GM12878 (cell line): ENCODE measurements at regions not wholly inside any gene's neighbourhood (a gene's known extent, or its start where the extent isn't known, plus 50 kb on each side); places are given as distances from the start of the nearest gene placed in this dataset.
A peak's percentile ranks its signal among the peaks of the same experiment; 100 is the strongest.

Experiments used
- ATF7 ChIP-seq: fragments of 450-650 bp; IDR thresholded peaks from 2 replicates; pipeline ENCODE4 v1.6.1; 2016; ENCODE audit warnings: low read depth, mild to moderate bottlenecking
- BCL3 ChIP-seq: IDR thresholded peaks from 2 replicates; pipeline ENCODE4 v1.6.1; 2011; ENCODE audit warnings: borderline replicate concordance, low read depth, mild to moderate bottlenecking, moderate library complexity, low read length; ENCODE audit not compliant: insufficient read depth, poor library complexity, severe bottlenecking
- CHD1 ChIP-seq: IDR thresholded peaks from 2 replicates; pipeline ENCODE4 v1.6.1; 2012; ENCODE audit warnings: low read depth, low read length, improper control_type of control experiment
- EP300 ChIP-seq, 2 experiments: fragments of 150-350 bp in 1 of 2; IDR thresholded peaks; 2 replicates each; pipeline ENCODE4 v1.6.1; 2011 to 2012; ENCODE audit warnings: low read depth in 2 of 2, low read length in 2 of 2, borderline replicate concordance in 1 of 2, improper control_type of control experiment in 1 of 2, inconsistent platforms in 1 of 2; ENCODE audit not compliant: control insufficient read depth in 1 of 2
- GABPA ChIP-seq: IDR thresholded peaks from 2 replicates; pipeline ENCODE4 v1.6.1; 2014; ENCODE audit warnings: antibody characterized with exemption, low read depth, mild to moderate bottlenecking, inconsistent platforms
- GATAD2B ChIP-seq: fragments of 450-650 bp; conservative IDR thresholded peaks from 2 replicates; pipeline ENCODE4 v1.6.1; 2017; ENCODE audit warnings: low read depth, mild to moderate bottlenecking, moderate library complexity
- IKZF2 ChIP-seq, 2 experiments: fragments of 450-650 bp; IDR thresholded peaks; 2 replicates each; pipeline ENCODE4 v1.6.1; 2017; ENCODE audit warnings: mild to moderate bottlenecking in 2 of 2, moderate library complexity in 2 of 2
- IRF3 ChIP-seq: fragments of 450-650 bp; IDR thresholded peaks from 2 replicates; pipeline ENCODE4 v1.6.1; 2014; ENCODE audit warnings: mild to moderate bottlenecking
- IRF5 ChIP-seq: fragments of 450-650 bp; IDR thresholded peaks from 2 replicates; pipeline ENCODE4 v1.6.1; 2017; ENCODE audit warnings: borderline replicate concordance
- MTA2 ChIP-seq: fragments of 450-650 bp; IDR thresholded peaks from 2 replicates; pipeline ENCODE4 v1.6.1; 2016; ENCODE audit warnings: low read depth, mild to moderate bottlenecking, moderate library complexity
- MTA3 ChIP-seq: IDR thresholded peaks from 2 replicates; pipeline ENCODE4 v1.6.1; 2012; ENCODE audit warnings: low read length, inconsistent platforms, borderline replicate concordance
- MYB ChIP-seq: fragments of 150-350 bp; IDR thresholded peaks from 2 replicates; pipeline ENCODE4 v1.6.1; 2014; ENCODE audit warnings: mild to moderate bottlenecking, low read depth, low read length, borderline replicate concordance
- NFYA ChIP-seq: IDR thresholded peaks from 2 replicates; pipeline ENCODE4 v1.6.1; 2011; ENCODE audit warnings: low read depth, mild to moderate bottlenecking, low read length, improper control_type of control experiment, borderline replicate concordance
- RAD51 ChIP-seq: fragments of 450-650 bp; IDR thresholded peaks from 2 replicates; pipeline ENCODE4 v1.6.1; 2016; ENCODE audit warnings: moderate library complexity, mild to moderate bottlenecking, inconsistent platforms
- RB1 ChIP-seq: fragments of 450-650 bp; formaldehyde crosslinking; IDR thresholded peaks from 2 replicates; pipeline ENCODE4 v1.6.1; 2017; ENCODE audit warnings: mild to moderate bottlenecking, borderline replicate concordance
- RBBP5 ChIP-seq: fragments of 200-600 bp; sonication (generic); conservative IDR thresholded peaks from 2 replicates; pipeline ENCODE4 v1.6.1; 2016
- RELB ChIP-seq: fragments of 450-650 bp; IDR thresholded peaks from 2 replicates; pipeline ENCODE4 v1.6.1; 2017; ENCODE audit warnings: low read depth, mild to moderate bottlenecking, moderate library complexity
- SIN3A ChIP-seq: IDR thresholded peaks from 2 replicates; pipeline ENCODE4 v1.6.1; 2012; ENCODE audit warnings: low read depth, low read length, improper control_type of control experiment
- SMAD5 ChIP-seq: IDR thresholded peaks from 2 replicates; pipeline ENCODE4 v1.6.1; 2016; ENCODE audit warnings: antibody characterized with exemption, low read depth
- SMARCA5 ChIP-seq: fragments of 450-650 bp; IDR thresholded peaks from 2 replicates; pipeline ENCODE4 v1.6.1; 2017; ENCODE audit warnings: mild to moderate bottlenecking
- SPI1 ChIP-seq: IDR thresholded peaks from 2 replicates; pipeline ENCODE4 v1.6.1; 2011; ENCODE audit warnings: low read depth, mild to moderate bottlenecking, low read length, moderate library complexity, borderline replicate concordance; ENCODE audit not compliant: insufficient read depth
- SRF ChIP-seq, 2 experiments: IDR thresholded peaks; 2 replicates each; pipeline ENCODE4 v1.6.1; 2011; ENCODE audit warnings: low read depth in 2 of 2, low read length in 2 of 2, mild to moderate bottlenecking in 1 of 2, moderate library complexity in 1 of 2
- TBL1XR1 ChIP-seq: IDR thresholded peaks from 2 replicates; pipeline ENCODE4 v1.6.1; 2012; ENCODE audit warnings: low read depth, low read length, improper control_type of control experiment
- YY1 ChIP-seq: IDR thresholded peaks from 2 replicates; pipeline ENCODE4 v1.6.1; 2011; ENCODE audit warnings: low read depth, mild to moderate bottlenecking, low read length
- ZNF207 ChIP-seq: fragments of 450-650 bp; IDR thresholded peaks from 2 replicates; pipeline ENCODE4 v1.6.1; 2014; ENCODE audit warnings: antibody characterized with exemption, mild to moderate bottlenecking, borderline replicate concordance
- ZNF384 ChIP-seq: IDR thresholded peaks from 2 replicates; pipeline ENCODE4 v1.6.1; 2012; ENCODE audit warnings: low read depth, mild to moderate bottlenecking, low read length, improper control_type of control experiment, borderline replicate concordance

- TF ChIP-seq BCL3 = no peak
- no peak for TF ChIP-seq IRF3
- TF ChIP-seq EP300 (IDR thresholded peaks at IDR 0.05; ENCODE audit: borderline replicate concordance in 1 of 2, control insufficient read depth in 1 of 2, low read depth in 2 of 2, low read length in 2 of 2) = peak; percentile 24 to 53; a peak in 1 of 4 replicates
- no peak for TF ChIP-seq YY1
- no peak for TF ChIP-seq SMARCA5
- no peak for TF ChIP-seq CHD1
- peak; percentile 48; the same call in 1 of the 2 replicates for TF ChIP-seq RELB
- TF ChIP-seq ATF7 = peak; percentile 22; the same call in 1 of the 2 replicates
- no peak for TF ChIP-seq SPI1
- TF ChIP-seq RBBP5 = no peak
- no peak for TF ChIP-seq IRF5
- peak in 1 of 2 experiments; percentile 48; a peak in 1 of 4 replicates for TF ChIP-seq IKZF2 (IDR thresholded peaks at IDR 0.05)
- no peak for TF ChIP-seq GATAD2B
- no peak for TF ChIP-seq GABPA
- no peak for TF ChIP-seq TBL1XR1
- no peak for TF ChIP-seq MYB
- TF ChIP-seq SIN3A = no peak
- TF ChIP-seq MTA3 = no peak
- TF ChIP-seq ZNF384 = 0 out of 2 replicates have a peak, but pooled peaks have one; percentile 28
- TF ChIP-seq ZNF207 = no peak
- TF ChIP-seq RAD51 = peak; percentile 54; the same call in 1 of the 2 replicates
- no peak for TF ChIP-seq RB1
- no peak for TF ChIP-seq SRF (IDR thresholded peaks at IDR 0.05; ENCODE audit: low read depth in 2 of 2, low read length in 2 of 2)
- TF ChIP-seq SMAD5 = no peak
- peak; percentile 45; the same call in 1 of the 2 replicates for TF ChIP-seq MTA2
- no peak for TF ChIP-seq NFYA
Observed at GRCh38 chr10:4018054-4018511, 233.1 kb upstream of the KLF6 start (continued).
